CD4-positive, alpha-beta T cell treated with Interleukin-2 at 100 ng/mL for 4 hours (primary cell): ENCODE measurements at regions not wholly inside any gene's neighbourhood (a gene's known extent, or its start where the extent isn't known, plus 50 kb on each side); places are given as distances from the start of the nearest gene placed in this dataset.
A peak's percentile ranks its signal among the peaks of the same experiment; 100 is the strongest.
"Not testable (repeated sequence)": the region's sequence is repeated elsewhere in the genome, so short reads cannot be mapped to it uniquely, and the experiment has no call there.

Experiments
- DNase-seq: peaks from one replicate; pipeline ENCODE4 v3.0.0-alpha.2; 2020; ENCODE audit warnings: low spot score

DNA sequence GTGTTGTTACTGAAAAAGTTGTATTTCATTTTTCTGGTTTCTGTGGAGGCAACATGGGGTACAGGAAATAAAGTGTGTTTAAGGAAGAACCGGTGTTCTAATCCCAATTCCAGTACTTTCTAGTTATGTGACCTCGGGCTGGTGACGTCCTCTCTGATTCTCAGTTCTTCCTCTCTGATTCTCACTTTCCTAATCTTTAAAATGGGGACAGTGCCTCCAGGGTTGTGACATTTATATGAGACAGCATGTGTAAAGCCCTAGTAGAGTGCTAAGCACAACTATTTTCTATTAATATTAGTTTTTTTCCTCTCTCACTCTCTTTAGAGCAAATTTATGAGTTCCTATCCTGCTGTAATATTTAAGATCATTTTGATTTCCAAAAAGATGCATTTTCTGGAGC lies 50.9 kb upstream of the PTPDC1 start:
- no peak for DNase-seq

DNA sequence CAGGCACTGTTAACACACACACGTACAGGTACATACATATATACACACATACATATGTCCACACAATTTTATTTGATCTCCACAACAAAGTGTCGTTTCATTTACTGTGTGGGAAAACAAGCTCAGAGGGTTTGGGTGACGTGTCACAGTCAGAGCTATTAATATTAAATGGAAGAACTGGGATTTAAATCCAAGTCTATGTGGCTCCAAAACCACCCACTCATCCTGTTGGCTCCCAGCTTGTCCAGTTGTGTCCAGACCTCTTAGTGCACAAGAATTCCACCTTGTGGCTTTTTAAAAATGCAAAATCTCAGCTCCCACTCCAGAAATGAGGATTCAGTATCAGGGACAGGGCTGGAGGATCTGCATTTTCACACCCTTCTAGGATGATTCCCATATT lies 52.3 kb upstream of the PTPDC1 start:
- DNase-seq = no peak

DNA sequence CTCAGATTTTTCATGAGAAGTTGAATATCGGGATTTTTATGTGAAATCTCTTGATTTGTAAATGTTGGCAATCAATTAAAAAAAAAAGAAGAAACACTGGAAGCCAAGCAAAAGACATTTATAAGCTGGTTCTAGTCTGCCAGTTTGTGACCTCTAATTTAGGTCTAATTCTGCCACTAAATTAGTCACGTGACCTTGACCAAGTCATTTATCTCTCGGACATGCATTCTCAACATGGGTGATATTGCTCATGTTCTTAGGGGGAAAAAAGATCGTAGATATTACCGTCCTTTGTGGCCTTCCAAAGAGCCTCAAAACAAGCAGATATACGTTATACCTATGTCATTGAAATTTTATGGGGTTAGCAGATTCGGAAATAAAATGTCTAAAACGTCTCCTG lies 52.9 kb upstream of the PTPDC1 start:
- no peak for DNase-seq

GRCh38 chr9:94030318-94031179 lies 53.7 kb upstream of the PTPDC1 start:
- DNase-seq = peak; percentile 75

DNA sequence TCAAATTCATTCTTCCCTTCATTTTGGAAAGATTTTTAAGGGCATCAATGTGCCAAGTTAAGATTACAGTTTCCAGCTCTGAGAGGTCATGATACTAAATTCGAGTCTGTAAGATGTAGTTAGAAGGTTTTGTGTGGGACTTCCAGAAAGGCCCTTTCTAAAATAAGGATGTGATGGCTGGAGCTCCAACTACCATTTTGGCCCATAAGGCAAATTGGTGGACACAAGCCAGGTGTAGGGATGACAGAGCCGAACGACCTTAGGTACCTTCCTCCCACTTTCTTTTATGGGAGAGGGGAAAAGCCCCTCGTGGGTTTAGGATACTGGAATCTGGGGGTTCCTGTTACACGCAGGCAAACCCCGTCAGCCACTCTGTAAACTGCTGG lies 54.3 kb upstream of the PTPDC1 start:
- DNase-seq = no peak

- no peak for DNase-seq
Measured at GRCh38 chr9:94026816-94027215, 57.4 kb upstream of the PTPDC1 start.

DNA sequence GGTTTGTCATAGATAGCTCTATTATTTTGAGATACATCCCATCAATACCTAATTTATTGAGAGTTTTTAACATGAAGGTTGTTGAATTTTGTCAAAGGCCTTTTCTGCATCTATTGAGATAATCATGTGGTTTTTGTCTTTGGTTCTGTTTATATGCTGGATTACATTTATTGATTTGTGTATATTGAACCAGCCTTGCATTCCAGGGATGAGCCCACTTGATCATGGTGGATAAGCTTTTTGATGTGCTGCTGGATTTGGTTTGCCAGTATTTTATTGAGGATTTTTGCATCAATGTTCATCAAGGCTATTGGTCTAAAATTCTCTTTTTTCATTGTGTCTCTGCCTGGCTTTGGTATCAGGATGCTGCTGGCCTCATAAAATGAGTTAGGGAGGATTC lies 61.8 kb upstream of the PTPDC1 start:
- DNase-seq = not testable (repeated sequence)

GRCh38 chr9:94020836-94021235 lies 63.4 kb upstream of the PTPDC1 start:
- not testable (repeated sequence) for DNase-seq

DNA sequence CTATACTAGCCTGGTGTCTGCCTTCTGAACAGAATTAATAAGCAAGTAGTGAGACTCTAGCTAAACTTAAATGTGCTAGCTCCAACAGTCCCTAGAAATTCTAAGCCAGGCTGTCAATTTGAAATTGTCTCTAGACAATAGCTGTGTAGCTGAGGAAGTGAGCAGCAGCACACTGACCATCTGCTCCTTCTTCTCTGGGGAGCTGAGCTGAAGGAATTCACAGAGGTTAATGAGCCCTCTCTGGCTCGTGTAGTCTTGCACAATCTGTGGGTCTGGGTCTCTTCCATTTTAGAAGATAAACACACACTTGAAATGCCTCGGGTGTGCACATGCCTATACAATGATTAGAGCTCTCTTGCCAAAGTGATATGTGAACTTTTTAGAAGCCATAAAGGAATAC lies 63.5 kb upstream of the BARX1 start:
- no peak for DNase-seq

DNA sequence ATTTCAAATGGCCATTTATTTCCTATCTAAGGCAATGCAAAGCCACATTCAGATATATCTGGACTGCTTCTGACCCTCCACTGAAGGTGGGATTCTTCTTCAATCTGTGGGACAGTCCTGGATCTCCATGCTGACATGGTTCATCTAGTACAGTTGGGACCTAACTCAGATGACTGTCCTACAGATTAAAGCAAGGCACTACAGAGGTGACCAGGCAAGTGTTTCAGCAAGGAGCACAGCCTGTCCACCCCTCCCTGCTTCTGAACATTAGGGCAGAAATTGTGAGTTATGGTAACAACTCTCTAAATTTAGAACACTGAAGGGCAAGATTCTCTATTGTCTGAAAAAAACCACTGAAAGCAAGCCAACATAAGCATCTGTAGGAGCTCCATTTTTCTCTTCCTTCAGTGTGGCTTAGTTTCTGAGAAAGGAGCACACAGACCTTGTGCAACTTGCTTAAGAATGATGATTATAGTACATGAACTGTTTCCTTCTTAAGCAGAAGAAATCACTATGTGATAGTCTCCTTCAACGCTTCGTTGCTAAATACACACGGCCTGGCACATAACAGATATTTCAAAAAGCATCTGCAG lies 62.9 kb upstream of the BARX1 start:
- DNase-seq = no peak

DNA sequence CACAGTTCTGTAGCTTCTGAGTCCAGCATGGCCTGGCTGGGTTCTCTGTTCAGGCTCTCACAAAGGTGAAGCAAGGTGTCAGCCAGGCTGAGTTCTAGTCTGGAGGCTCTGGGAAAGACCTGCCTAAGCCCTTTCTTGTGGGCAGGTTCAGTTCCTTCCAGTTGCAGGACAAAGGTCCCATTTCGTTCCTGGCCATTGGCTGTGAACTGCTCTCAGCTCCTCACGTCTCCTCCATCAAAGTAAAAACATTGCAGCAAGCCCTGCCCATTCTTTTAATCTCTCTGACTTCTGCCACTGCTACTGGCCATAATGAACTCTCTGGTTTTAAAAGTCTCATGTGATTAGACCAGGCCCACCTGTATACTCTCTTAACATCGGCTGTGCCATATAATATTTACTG lies 61.6 kb upstream of the BARX1 start:
- no peak for DNase-seq

- no peak for DNase-seq
Measured at GRCh38 chr9:94014920-94015319, 59.8 kb upstream of the BARX1 start.

- DNase-seq = peak; percentile 19
Measured at GRCh38 chr9:94014066-94014654, 59.0 kb upstream of the BARX1 start.

DNA sequence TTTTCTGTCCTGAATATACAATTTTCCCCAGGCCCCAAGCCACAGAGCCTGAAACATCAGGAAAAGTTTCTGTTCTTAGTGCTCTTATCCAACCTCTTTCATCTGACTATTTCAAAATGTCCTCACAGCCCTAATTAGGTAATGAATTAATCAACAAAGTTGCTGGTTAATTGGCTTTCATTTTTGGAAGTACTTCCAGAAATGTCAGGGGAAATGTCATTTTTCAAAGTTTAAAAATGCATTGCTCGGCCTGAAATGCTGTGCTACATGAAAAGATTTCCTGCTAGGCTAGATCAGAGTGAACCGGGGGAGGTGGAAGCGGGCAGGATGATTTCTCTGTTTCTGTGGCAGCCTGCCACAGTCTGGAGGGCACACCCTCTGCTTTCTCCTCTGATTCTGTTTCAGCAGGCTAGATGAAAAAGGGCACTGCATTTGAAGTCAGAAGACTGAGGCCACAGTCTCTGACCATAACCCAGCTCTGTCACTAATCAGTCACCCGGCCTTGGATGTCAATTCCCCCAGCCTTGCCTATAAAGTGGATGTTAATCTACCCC lies 55.9 kb upstream of the BARX1 start:
- no peak for DNase-seq

DNA sequence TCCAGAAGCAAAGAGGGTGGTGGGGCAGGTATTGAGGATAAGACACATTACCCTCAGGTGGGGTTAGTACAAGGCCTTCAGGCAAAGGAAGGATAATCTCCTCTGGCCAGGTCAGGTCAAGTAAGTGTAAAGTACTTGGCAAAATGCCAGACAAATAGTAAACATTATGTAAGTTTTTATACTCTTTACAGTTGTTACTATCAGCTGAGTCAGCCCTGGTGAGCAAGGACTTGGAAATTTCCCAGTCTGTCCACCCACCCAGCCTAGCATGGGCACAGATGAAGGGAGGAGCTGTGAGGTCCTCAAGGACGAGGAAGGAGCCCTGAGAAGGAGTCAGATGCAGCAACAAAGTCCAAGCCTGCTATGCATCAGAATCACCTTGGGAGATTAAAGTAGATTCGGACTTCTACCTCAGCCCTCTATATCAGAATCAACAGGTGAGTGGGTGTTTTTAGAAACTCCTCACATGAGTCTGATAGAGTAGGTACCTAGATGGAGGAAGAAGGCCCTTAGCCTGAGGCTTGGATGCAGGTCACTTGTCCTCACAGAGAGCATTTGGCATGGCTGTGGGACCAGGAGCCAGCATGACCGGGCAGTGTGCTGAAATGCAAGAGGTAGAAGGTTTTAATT lies 50.2 kb upstream of the BARX1 start:
- no peak for DNase-seq
